Natural killer cell (primary cell): ENCODE measurements at regions not wholly inside any gene's neighbourhood (a gene's known extent, or its start where the extent isn't known, plus 50 kb on each side); places are given as distances from the start of the nearest gene placed in this dataset.

ENCODE experiments used
- ATAC-seq, 3 donors: fragments of 150-1000 bp in 2 of 3; fragments of 200-7000 bp in 1 of 3; cut with Tn5 transposase; 1 replicate in 1 of 3; 2 replicates in 2 of 3; pipeline ENCODE4 v1.10.0; 2021; ENCODE audit warnings: mild to moderate bottlenecking in 2 of 3, moderate library complexity in 2 of 3
- DNase-seq, 2 donors: peaks; one replicate each; pipeline versions ENCODE4 v3.0.0 to v3.0.0-alpha.2; 2013 to 2021; ENCODE audit warnings: mixed read lengths in 1 of 2
- H3K27ac ChIP-seq: one replicate; pipeline ENCODE4 v1.5.1; 2013; ENCODE audit warnings: mild to moderate bottlenecking, low read length
- H3K27me3 ChIP-seq: one replicate; pipeline ENCODE4 v1.6.1; 2013; ENCODE audit warnings: low read length; ENCODE audit not compliant: control insufficient read depth, insufficient read depth
- H3K36me3 ChIP-seq: one replicate; pipeline ENCODE4 v1.6.1; 2013; ENCODE audit warnings: low read length; ENCODE audit not compliant: control insufficient read depth, insufficient read depth
- H3K4me1 ChIP-seq: one replicate; pipeline ENCODE4 v1.6.1; 2013; ENCODE audit warnings: low read length; ENCODE audit not compliant: control insufficient read depth, insufficient read depth
- H3K4me3 ChIP-seq: one replicate; pipeline ENCODE4 v1.5.1; 2013; ENCODE audit warnings: low read length
- H3K9me3 ChIP-seq: one replicate; pipeline ENCODE4 v1.6.1; 2013; ENCODE audit warnings: low read length; ENCODE audit not compliant: control insufficient read depth, insufficient read depth
- H3K27ac Mint-ChIP-seq, 2 donors: one replicate each; pipeline ENCODE4 v1.8.0; 2022; ENCODE audit warnings: mild to moderate bottlenecking in 2 of 2, mixed read lengths in 2 of 2, moderate library complexity in 1 of 2
- H3K27me3 Mint-ChIP-seq, 2 donors: one replicate each; pipeline ENCODE4 v1.8.0; 2022; ENCODE audit warnings: low read depth in 2 of 2, mixed read lengths in 2 of 2
- H3K36me3 Mint-ChIP-seq: one replicate; pipeline ENCODE4 v1.8.0; 2022; ENCODE audit warnings: mixed read lengths
- H3K4me1 Mint-ChIP-seq, 2 donors: one replicate each; pipeline ENCODE4 v1.8.0; 2022; ENCODE audit warnings: mixed read lengths in 2 of 2
- H3K4me3 Mint-ChIP-seq: one replicate; pipeline ENCODE4 v1.8.0; 2022; ENCODE audit warnings: mild to moderate bottlenecking, moderate library complexity, mixed read lengths
- H3K9me3 Mint-ChIP-seq, 2 donors: one replicate each; pipeline ENCODE4 v1.8.0; 2022; ENCODE audit warnings: mixed read lengths in 2 of 2
- WGBS: methylation state at CpG from one replicate; pipeline ENCODE4 v1.1.7; 2013; ENCODE audit warnings: missing lambda C conversion rate; ENCODE audit not compliant: insufficient coverage; 5-methylcytosine and 5-hydroxymethylcytosine counted together
- intact Hi-C: fragments of 100-400 bp; cut with micrococcal nuclease; formaldehyde crosslinking; loops from one replicate; pipeline ENCODE4 v1.14.2; 2022
- TF ChIP-seq, protein P1 (sequence below): fragments of 200-600 bp; IDR thresholded peaks from one replicate; pipeline ENCODE4 v1.8.0; 2022; ENCODE audit warnings: antibody characterized with exemption

DNA sequence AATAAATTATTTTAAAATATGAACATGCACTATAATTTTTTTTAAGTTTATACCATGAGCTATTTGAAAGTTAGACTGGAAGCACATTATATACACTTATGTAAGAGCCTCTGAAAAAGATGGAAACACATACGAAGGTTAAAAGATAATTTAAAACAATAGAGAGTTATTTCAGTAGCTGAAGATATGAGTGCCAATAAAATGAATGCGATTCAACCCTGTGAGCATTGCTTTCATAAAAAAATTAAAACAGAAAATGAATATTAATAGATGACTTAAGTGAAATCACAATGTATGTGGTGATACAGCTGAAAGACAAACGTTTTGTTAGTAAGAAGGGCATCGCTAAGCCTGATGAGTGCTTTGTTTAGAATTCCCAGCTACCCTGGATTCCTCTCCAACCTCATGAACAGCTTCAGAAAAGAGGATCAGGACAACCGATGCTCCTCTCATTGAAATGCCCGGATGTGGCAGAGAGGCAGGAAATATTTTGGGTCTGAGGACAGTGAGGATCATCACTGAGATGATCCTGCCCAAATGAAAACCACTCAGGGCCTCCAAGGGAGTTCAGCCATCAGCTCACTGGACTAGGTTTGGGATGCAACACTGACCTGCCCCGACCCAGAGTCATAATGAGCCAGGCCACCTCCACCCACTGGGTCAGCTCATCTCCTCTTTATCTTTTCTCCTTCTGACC, 60.2 kb upstream of the TOP3B start:
- no peak overlapping the region for H3K27ac ChIP-seq
- TF ChIP-seq, protein P1, sequence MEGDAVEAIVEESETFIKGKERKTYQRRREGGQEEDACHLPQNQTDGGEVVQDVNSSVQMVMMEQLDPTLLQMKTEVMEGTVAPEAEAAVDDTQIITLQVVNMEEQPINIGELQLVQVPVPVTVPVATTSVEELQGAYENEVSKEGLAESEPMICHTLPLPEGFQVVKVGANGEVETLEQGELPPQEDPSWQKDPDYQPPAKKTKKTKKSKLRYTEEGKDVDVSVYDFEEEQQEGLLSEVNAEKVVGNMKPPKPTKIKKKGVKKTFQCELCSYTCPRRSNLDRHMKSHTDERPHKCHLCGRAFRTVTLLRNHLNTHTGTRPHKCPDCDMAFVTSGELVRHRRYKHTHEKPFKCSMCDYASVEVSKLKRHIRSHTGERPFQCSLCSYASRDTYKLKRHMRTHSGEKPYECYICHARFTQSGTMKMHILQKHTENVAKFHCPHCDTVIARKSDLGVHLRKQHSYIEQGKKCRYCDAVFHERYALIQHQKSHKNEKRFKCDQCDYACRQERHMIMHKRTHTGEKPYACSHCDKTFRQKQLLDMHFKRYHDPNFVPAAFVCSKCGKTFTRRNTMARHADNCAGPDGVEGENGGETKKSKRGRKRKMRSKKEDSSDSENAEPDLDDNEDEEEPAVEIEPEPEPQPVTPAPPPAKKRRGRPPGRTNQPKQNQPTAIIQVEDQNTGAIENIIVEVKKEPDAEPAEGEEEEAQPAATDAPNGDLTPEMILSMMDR = no peak
- H3K27ac Mint-ChIP-seq = no peak overlapping the region
- H3K4me1 Mint-ChIP-seq = no peaks in the 10 kb centered on the region
- no peak overlapping the region for H3K4me3 Mint-ChIP-seq
- H3K36me3 ChIP-seq = no peaks in the 10 kb centered on the region
- no peaks in the 10 kb centered on the region for H3K36me3 Mint-ChIP-seq
- intact Hi-C loops = no loop called here
- no peak for DNase-seq
- no peaks in the 10 kb centered on the region for H3K9me3 ChIP-seq
- 84% methylated on average over 6 of the region's 7 CpGs for WGBS
- no peaks in the 10 kb centered on the region for H3K9me3 Mint-ChIP-seq
- H3K27me3 ChIP-seq = no peaks in the 10 kb centered on the region
- no peak for ATAC-seq
- H3K4me3 ChIP-seq = no peak overlapping the region
- H3K27me3 Mint-ChIP-seq = peaks cover 23 to 24% of the 10 kb centered on the region in 2 donors
- no peaks in the 10 kb centered on the region for H3K4me1 ChIP-seq

DNA sequence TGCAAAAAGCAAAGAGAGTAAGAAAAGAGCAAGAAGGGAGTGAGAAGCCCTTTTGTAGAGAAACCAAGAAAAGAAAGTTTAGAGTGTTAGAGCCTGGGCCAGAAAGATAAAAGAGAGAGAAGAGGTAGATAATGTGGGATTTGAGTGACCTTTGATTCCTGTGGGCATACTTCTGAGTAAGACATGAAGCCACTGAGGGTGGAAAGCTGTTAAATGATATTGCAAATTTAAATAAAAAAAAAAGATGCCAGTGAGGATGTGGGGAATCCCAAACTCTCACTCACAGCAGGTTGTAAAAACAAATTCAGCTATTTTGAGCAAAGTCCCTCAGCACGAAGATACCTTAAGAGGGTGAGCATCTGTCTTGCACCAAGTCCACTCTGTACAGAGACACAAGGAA, 59.4 kb upstream of the TOP3B start:
- no peak overlapping the region for H3K4me3 ChIP-seq
- H3K27me3 Mint-ChIP-seq = peaks cover 21 to 23% of the 10 kb centered on the region in 2 donors
- DNase-seq = no peak
- H3K27ac Mint-ChIP-seq = no peak overlapping the region
- intact Hi-C loops = no loop called here
- no peaks in the 10 kb centered on the region for H3K9me3 Mint-ChIP-seq
- peaks cover under 1% of the 10 kb centered on the region for H3K4me1 ChIP-seq
- no peaks in the 10 kb centered on the region for H3K9me3 ChIP-seq
- H3K36me3 ChIP-seq = no peaks in the 10 kb centered on the region
- WGBS = 33% methylated on average over 1 of the region's 1 CpG
- no peaks in the 10 kb centered on the region for H3K36me3 Mint-ChIP-seq
- no peaks in the 10 kb centered on the region for H3K4me1 Mint-ChIP-seq
- H3K27me3 ChIP-seq = no peaks in the 10 kb centered on the region
- TF ChIP-seq, protein P1 = no peak
- ATAC-seq = no peak
- H3K27ac ChIP-seq = no peak overlapping the region
- H3K4me3 Mint-ChIP-seq = no peak overlapping the region

DNA sequence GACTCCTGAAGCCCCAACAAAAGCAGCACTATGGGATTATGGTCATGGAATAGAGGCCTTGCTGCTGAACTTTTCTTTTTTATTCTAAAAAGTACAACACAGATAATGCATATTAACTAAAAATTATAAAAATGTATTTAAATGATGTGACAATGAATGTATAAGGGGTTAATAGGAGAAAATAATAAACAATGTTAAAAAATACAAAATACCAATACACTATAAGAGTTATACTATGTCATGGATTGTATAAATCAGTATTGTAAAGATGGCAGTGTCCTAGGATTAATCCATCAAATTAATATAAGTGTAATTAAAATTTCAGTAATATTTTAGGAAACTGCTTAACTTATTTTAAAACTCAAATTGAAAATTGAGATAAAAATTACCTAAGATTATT, 58.3 kb upstream of the TOP3B start:
- Mint-ChIP-seq H3K4me1 (no peaks in the 10 kb centered on the region), H3K27me3 (peaks cover 18% of the 10 kb centered on the region in 2 donors), H3K9me3 (no peaks in the 10 kb centered on the region), H3K36me3 (no peaks in the 10 kb centered on the region), H3K4me3 (no peak overlapping the region), H3K27ac (no peak overlapping the region)
- intact Hi-C loops = no loop called here
- H3K4me1 ChIP-seq = peaks cover 7% of the 10 kb centered on the region
- no peak overlapping the region for H3K4me3 ChIP-seq
- H3K27ac ChIP-seq = no peak overlapping the region
- no peak for DNase-seq
- H3K36me3 ChIP-seq = no peaks in the 10 kb centered on the region
- H3K27me3 ChIP-seq = no peaks in the 10 kb centered on the region
- H3K9me3 ChIP-seq = no peaks in the 10 kb centered on the region
- no peak for ATAC-seq
- TF ChIP-seq, protein P1 = no peak

DNA sequence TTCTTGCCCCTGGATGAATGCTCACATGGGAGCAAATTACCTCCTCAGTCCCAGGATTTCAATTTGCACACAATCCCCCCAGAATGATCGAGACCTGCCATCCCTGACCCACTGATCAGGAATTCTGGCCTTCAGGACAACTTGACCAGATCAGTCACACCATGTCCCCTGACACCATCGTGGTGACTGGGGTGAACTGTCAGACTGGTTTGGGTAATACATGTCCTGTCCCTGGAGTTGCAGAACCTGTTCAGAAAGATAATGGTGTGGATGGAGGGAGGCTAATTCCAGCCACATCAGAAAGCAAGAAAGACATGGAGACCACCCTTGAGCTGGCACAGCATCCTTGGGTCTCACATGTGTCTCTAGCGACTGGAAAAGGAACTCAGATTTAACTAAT, 57.9 kb upstream of the TOP3B start:
- Mint-ChIP-seq H3K27me3 (peaks cover 18 to 20% of the 10 kb centered on the region in 2 donors), H3K4me3 (no peak overlapping the region), H3K27ac (no peak overlapping the region), H3K4me1 (no peaks in the 10 kb centered on the region), H3K36me3 (no peaks in the 10 kb centered on the region), H3K9me3 (no peaks in the 10 kb centered on the region)
- Histone ChIP-seq H3K9me3 (no peaks in the 10 kb centered on the region), H3K4me3 (no peak overlapping the region), H3K27me3 (no peaks in the 10 kb centered on the region), H3K4me1 (peaks cover 7% of the 10 kb centered on the region), H3K36me3 (no peaks in the 10 kb centered on the region), H3K27ac (no peak overlapping the region)
- DNase-seq (no peak), ATAC-seq (no peak)
- TF ChIP-seq, protein P1 = no peak
- WGBS = 89% methylated on average over 3 of the region's 3 CpGs
- intact Hi-C loops = no loop called here
